Esophagus muscularis mucosa (tissue), 4 donors: ENCODE measurements at regions not wholly inside any gene's neighbourhood (a gene's known extent, or its start where the extent isn't known, plus 50 kb on each side); places are given as distances from the start of the nearest gene placed in this dataset.

Experiments used
- DNase-seq: peaks from one replicate; pipeline ENCODE4 v3.0.0-alpha.2; 2017; ENCODE audit errors: extremely low spot score
- H3K27ac ChIP-seq, 4 donors: fragments of 200-600 bp; sonication (generic); replicated peaks in 1 of 4; 1 replicate in 3 of 4; 2 replicates in 1 of 4; pipeline ENCODE4 v1.5.1; 2016 to 2019; ENCODE audit warnings: mild to moderate bottlenecking in 1 of 4
- H3K27me3 ChIP-seq, 4 donors: fragments of 200-600 bp; sonication (generic); one replicate each; pipeline versions ENCODE4 v1.5.1 to v1.6.0; 2016 to 2019
- H3K36me3 ChIP-seq, 4 donors: fragments of 200-600 bp; sonication (generic); one replicate each; pipeline ENCODE4 v1.5.1; 2016 to 2019
- H3K4me1 ChIP-seq, 4 donors: fragments of 200-600 bp; sonication (generic); one replicate each; pipeline ENCODE4 v1.5.1; 2016 to 2019
- H3K4me3 ChIP-seq, 4 donors: fragments of 200-600 bp; sonication (generic); 1 replicate in 2 of 4; 2 replicates in 2 of 4; pipeline ENCODE4 v1.5.1; 2016 to 2019; ENCODE audit warnings: mild to moderate bottlenecking in 4 of 4, moderate library complexity in 1 of 4
- H3K9me3 ChIP-seq, 4 donors: fragments of 200-600 bp; sonication (generic); 1 replicate in 3 of 4; 2 replicates in 1 of 4; pipeline ENCODE4 v1.5.1; 2016 to 2019
- CTCF ChIP-seq, 3 experiments: fragments of 200-600 bp in 2 of 3; fragments of 450-650 bp in 1 of 3; sonication (generic) in 2 of 3; IDR thresholded peaks; one replicate each; pipeline ENCODE4 v1.5.1; 2017 to 2019; ENCODE audit warnings: antibody characterized with exemption in 3 of 3, mild to moderate bottlenecking in 2 of 3, moderate library complexity in 1 of 3
- EP300 ChIP-seq: sonication (generic); formaldehyde crosslinking; IDR thresholded peaks from one replicate; pipeline ENCODE4 v1.6.1; 2017; ENCODE audit warnings: antibody characterized with exemption
- POLR2A ChIP-seq: fragments of 450-650 bp; IDR thresholded peaks from one replicate; pipeline ENCODE4 v1.6.1; 2017; ENCODE audit warnings: antibody characterized with exemption, moderate library complexity, mild to moderate bottlenecking, low read depth
- POLR2AphosphoS5 ChIP-seq, 2 donors: sonication (generic); formaldehyde crosslinking; IDR thresholded peaks; one replicate each; pipeline ENCODE4 v1.6.1; 2017; ENCODE audit warnings: antibody characterized with exemption in 2 of 2
- WGBS: methylation state at CpG from one replicate; pipeline ENCODE4 v1.1.5; 2018; 5-methylcytosine and 5-hydroxymethylcytosine counted together
- intact Hi-C: fragments of 100-400 bp; cut with DNase I; formaldehyde crosslinking; loops from one replicate; pipeline ENCODE4 v1.15.1; 2023

- Histone ChIP-seq H3K4me3 (no peak overlapping the region), H3K9me3 (no peaks in the 10 kb centered on the region), H3K36me3 (no peaks in the 10 kb centered on the region), H3K4me1 (no peaks in the 10 kb centered on the region), H3K27me3 (no peaks in the 10 kb centered on the region), H3K27ac (no peak overlapping the region)
- DNase-seq = no peak
- TF ChIP-seq EP300 = no peak
- no peak for TF ChIP-seq POLR2A
- TF ChIP-seq CTCF (IDR thresholded peaks at IDR 0.05) = no peak
- intact Hi-C loops = no loop called here
- WGBS = 93% methylated on average over 2 of the region's 2 CpGs
Observed at GRCh38 chr3:176579711-176580185, 617.5 kb downstream of the TBL1XR1 start.

GRCh38 chr3:176578316-176578715 lies 619.0 kb downstream of the TBL1XR1 start:
- no peak overlapping the region for H3K4me3 ChIP-seq
- no peaks in the 10 kb centered on the region for H3K27me3 ChIP-seq
- H3K36me3 ChIP-seq = no peaks in the 10 kb centered on the region
- TF ChIP-seq CTCF (IDR thresholded peaks at IDR 0.05) (no peak), POLR2AphosphoS5 (IDR thresholded peaks at IDR 0.05) (no peak), POLR2A (no peak), EP300 (no peak)
- H3K27ac ChIP-seq = no peak overlapping the region
- intact Hi-C loops = no loop called here
- DNase-seq = no peak
- no peaks in the 10 kb centered on the region for H3K9me3 ChIP-seq
- H3K4me1 ChIP-seq = no peaks in the 10 kb centered on the region
- WGBS = 97% methylated on average over 3 of the region's 3 CpGs

- DNase-seq = no peak
- 81% methylated on average over 5 of the region's 5 CpGs for WGBS
- no peak for TF ChIP-seq EP300
- TF ChIP-seq POLR2AphosphoS5 (IDR thresholded peaks at IDR 0.05) = no peak
- no peak for TF ChIP-seq CTCF (IDR thresholded peaks at IDR 0.05)
- no peak for TF ChIP-seq POLR2A
- H3K36me3 ChIP-seq = no peaks in the 10 kb centered on the region
- no peak overlapping the region for H3K27ac ChIP-seq
- H3K9me3 ChIP-seq = no peaks in the 10 kb centered on the region
- intact Hi-C loops = no loop called here
- H3K4me1 ChIP-seq = no peaks in the 10 kb centered on the region
- H3K27me3 ChIP-seq = no peaks in the 10 kb centered on the region
- no peak overlapping the region for H3K4me3 ChIP-seq
Observed at GRCh38 chr3:176577447-176577846, 619.8 kb downstream of the TBL1XR1 start.

DNA sequence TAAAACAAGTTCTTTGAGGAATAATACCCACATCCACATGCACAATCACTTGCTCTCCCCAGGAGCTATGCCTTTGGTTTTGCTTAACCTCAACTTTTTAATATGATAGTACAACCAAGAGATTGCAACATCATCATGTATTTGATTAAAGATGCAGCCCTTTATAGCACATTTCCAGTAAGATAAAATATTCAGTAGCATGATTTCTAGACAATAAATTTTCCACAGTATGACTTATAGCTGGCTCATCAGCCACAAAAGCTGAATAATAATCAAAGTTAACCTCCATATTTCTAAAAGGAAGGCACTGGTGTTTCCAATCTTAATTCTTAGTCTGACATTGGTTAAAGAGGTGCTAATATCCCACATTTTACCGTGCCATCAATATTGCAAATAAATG lies 622.5 kb downstream of the TBL1XR1 start:
- Histone ChIP-seq H3K4me3 (no peak overlapping the region), H3K27ac (no peak overlapping the region), H3K27me3 (no peaks in the 10 kb centered on the region), H3K9me3 (no peaks in the 10 kb centered on the region), H3K36me3 (no peaks in the 10 kb centered on the region), H3K4me1 (no peaks in the 10 kb centered on the region)
- WGBS = 0% methylated on average over 1 of the region's 1 CpG
- intact Hi-C loops = no loop called here
- TF ChIP-seq POLR2A (no peak), EP300 (no peak), POLR2AphosphoS5 (IDR thresholded peaks at IDR 0.05) (no peak), CTCF (IDR thresholded peaks at IDR 0.05) (no peak)
- DNase-seq = no peak

DNA sequence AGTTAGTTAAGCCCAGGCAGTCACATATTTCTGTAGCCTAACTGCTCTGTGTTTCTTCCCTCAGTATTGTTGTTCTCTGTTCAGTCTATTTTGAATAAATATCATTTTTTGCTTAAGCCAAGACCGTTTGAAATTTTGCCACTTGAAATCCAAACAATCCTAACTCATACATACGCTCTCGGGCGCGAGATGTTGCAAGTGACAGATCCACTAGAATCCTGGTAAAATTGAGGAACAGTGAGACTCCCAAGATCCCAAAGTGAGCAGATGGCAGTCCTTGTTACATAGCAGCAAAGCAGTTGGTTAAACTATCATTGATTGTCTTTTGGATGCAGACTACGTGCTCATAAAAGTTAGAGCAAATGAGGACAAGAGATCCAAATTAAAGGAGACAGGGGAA lies 625.4 kb downstream of the TBL1XR1 start:
- Histone ChIP-seq H3K27ac (no peak overlapping the region), H3K4me1 (no peaks in the 10 kb centered on the region), H3K9me3 (no peaks in the 10 kb centered on the region), H3K27me3 (no peaks in the 10 kb centered on the region), H3K4me3 (no peak overlapping the region), H3K36me3 (no peaks in the 10 kb centered on the region)
- DNase-seq = no peak
- intact Hi-C loops = no loop called here
- 80% methylated on average over 6 of the region's 6 CpGs for WGBS
- no peak for TF ChIP-seq CTCF (IDR thresholded peaks at IDR 0.05)
